ENCODE measurements at regions not wholly inside any gene's neighbourhood (a gene's known extent, or its start where the extent isn't known, plus 50 kb on each side); places are given as distances from the start of the nearest gene placed in this dataset.

- no peak for ATAC-seq
- in situ Hi-C loops (cut with HindIII; ENCODE audit: low pct_unique_long_range_greater_than_20kb, low sequenced_read_pairs): no loop called here
- no TSS peak for BruUV-seq (replicated peaks)
Observed at GRCh38 chr12:91777268-91777992, 368.2 kb downstream of the BTG1 start.

GRCh38 chr12:91774434-91774921, 371.2 kb downstream of the BTG1 start:
- no TSS peak for BruUV-seq (replicated peaks)
- Histone ChIP-seq H3K27ac (ENCODE audit: low read length) (no peak overlapping the region), H3K36me3 (ENCODE audit: control insufficient read depth, insufficient read depth, low read length) (no peaks in the 10 kb centered on the region), H3K4me1 (ENCODE audit: control insufficient read depth, insufficient read depth, low read length) (no peaks in the 10 kb centered on the region), H3K4me3 (ENCODE audit: low read depth in 2 of 2, low read length in 2 of 2) (no peak overlapping the region), H3K27me3 (ENCODE audit: control insufficient read depth, insufficient read depth, low read length) (no peaks in the 10 kb centered on the region), H3K9me3 (ENCODE audit: control insufficient read depth, insufficient read depth, low read depth, low read length) (no peaks in the 10 kb centered on the region)
- POLR2A ChIA-PET: no interaction called here
- TF ChIP-seq POLR2AphosphoS5 (IDR thresholded peaks at IDR 0.05; ENCODE audit: low read depth, low read length) (no peak), SIN3A (IDR thresholded peaks at IDR 0.05; ENCODE audit: borderline replicate concordance, insufficient read depth, low read depth, low read length) (no peak), REST (IDR thresholded peaks at IDR 0.05; ENCODE audit: insufficient read depth in 1 of 2, low read depth in 2 of 2, low read length in 1 of 2) (no peak), CTCF (IDR thresholded peaks at IDR 0.05) (no peak), TCF7L2 (IDR thresholded peaks at IDR 0.05; ENCODE audit: low read depth, low read length) (no peak)
- intact Hi-C loops (cut with micrococcal nuclease; ENCODE audit: unreplicated experiment): no loop called here
- in situ Hi-C loops (cut with HindIII; ENCODE audit: low pct_unique_long_range_greater_than_20kb, low sequenced_read_pairs): no loop called here
- DNase-seq (ENCODE audit: low read depth, low spot score) (no peak), ATAC-seq (no peak)
- CTCF ChIA-PET: no interaction called here

More at GRCh38 chr12:91777268-91777992, 368.2 kb downstream of the BTG1 start:
- ChIA-PET POLR2A (no interaction called here), CTCF (no interaction called here)
- DNase-seq (ENCODE audit: low read depth, low spot score): no peak
- Histone ChIP-seq H3K36me3 (ENCODE audit: control insufficient read depth, insufficient read depth, low read length) (no peaks in the 10 kb centered on the region), H3K4me1 (ENCODE audit: control insufficient read depth, insufficient read depth, low read length) (no peaks in the 10 kb centered on the region), H3K27me3 (ENCODE audit: control insufficient read depth, insufficient read depth, low read length) (no peaks in the 10 kb centered on the region), H3K4me3 (ENCODE audit: low read depth in 2 of 2, low read length in 2 of 2) (no peak overlapping the region), H3K9me3 (ENCODE audit: control insufficient read depth, insufficient read depth, low read depth, low read length) (no peaks in the 10 kb centered on the region), H3K27ac (ENCODE audit: low read length) (no peak overlapping the region)
- intact Hi-C loops (cut with micrococcal nuclease; ENCODE audit: unreplicated experiment): no loop called here
- TF ChIP-seq POLR2AphosphoS5 (IDR thresholded peaks at IDR 0.05; ENCODE audit: low read depth, low read length): no peak
- TF ChIP-seq SIN3A (IDR thresholded peaks at IDR 0.05; ENCODE audit: borderline replicate concordance, insufficient read depth, low read depth, low read length): no peak
- TF ChIP-seq CTCF (IDR thresholded peaks at IDR 0.05): no peak
- TF ChIP-seq TCF7L2 (IDR thresholded peaks at IDR 0.05; ENCODE audit: low read depth, low read length): no peak
- no peak for TF ChIP-seq REST (IDR thresholded peaks at IDR 0.05; ENCODE audit: insufficient read depth in 1 of 2, low read depth in 2 of 2, low read length in 1 of 2)
